Osteoblast (primary cell): ENCODE measurements at regions not wholly inside any gene's neighbourhood (a gene's known extent, or its start where the extent isn't known, plus 50 kb on each side); places are given as distances from the start of the nearest gene placed in this dataset.
"Not testable (repeated sequence)": the region's sequence is repeated elsewhere in the genome, so short reads cannot be mapped to it uniquely, and the experiment has no call there.

Experiments used
- DNase-seq: peaks from one replicate; pipeline ENCODE4 v3.0.0; 2011; ENCODE audit warnings: low spot score, mixed read lengths; ENCODE audit not compliant: insufficient read length; ENCODE audit errors: missing footprints
- H2AFZ ChIP-seq: 2 replicates; pipeline ENCODE4 v1.6.0; 2011; ENCODE audit warnings: mild to moderate bottlenecking, low read length
- H3K27ac ChIP-seq: 2 replicates; pipeline ENCODE4 v1.5.1; 2011; ENCODE audit warnings: mild to moderate bottlenecking, low read depth, low read length, moderate library complexity
- H3K27me3 ChIP-seq: 2 replicates; pipeline ENCODE4 v1.6.0; 2012; ENCODE audit warnings: mild to moderate bottlenecking, control low read depth, inconsistent platforms, low read length, moderate library complexity; ENCODE audit not compliant: insufficient read depth
- H3K36me3 ChIP-seq: 2 replicates; pipeline ENCODE4 v1.5.1; 2011; ENCODE audit warnings: mild to moderate bottlenecking, low read length, control low read depth, moderate library complexity; ENCODE audit not compliant: insufficient read depth
- H3K4me1 ChIP-seq: 2 replicates; pipeline ENCODE4 v1.5.1; 2011; ENCODE audit warnings: mild to moderate bottlenecking, low read length, control low read depth, moderate library complexity; ENCODE audit not compliant: insufficient read depth
- H3K4me2 ChIP-seq: 2 replicates; pipeline ENCODE4 v1.6.0; 2011; ENCODE audit warnings: mild to moderate bottlenecking, low read length; ENCODE audit not compliant: insufficient read depth
- H3K4me3 ChIP-seq: fragments of 200-600 bp; sonication (generic); 3 replicates; pipeline ENCODE4 v1.5.1; 2012; ENCODE audit warnings: mild to moderate bottlenecking, low read length, inconsistent platforms; ENCODE audit not compliant: insufficient read depth
- H3K79me2 ChIP-seq: 2 replicates; pipeline ENCODE4 v1.6.0; 2012; ENCODE audit warnings: mild to moderate bottlenecking, low read length, control low read depth, inconsistent platforms; ENCODE audit not compliant: insufficient read depth
- H3K9me3 ChIP-seq: 2 replicates; pipeline ENCODE4 v1.5.1; 2011; ENCODE audit warnings: low read depth, low read length, control low read depth
- H4K20me1 ChIP-seq: 2 replicates; pipeline ENCODE4 v1.6.0; 2012; ENCODE audit warnings: mild to moderate bottlenecking, low read length, control low read depth; ENCODE audit not compliant: insufficient read depth
- TF ChIP-seq, protein P1 (sequence below): IDR thresholded peaks from 2 replicates; pipeline ENCODE4 v1.5.1; 2011; ENCODE audit warnings: mild to moderate bottlenecking, low read depth, low read length, moderate library complexity; ENCODE audit errors: extremely low read depth

DNA sequence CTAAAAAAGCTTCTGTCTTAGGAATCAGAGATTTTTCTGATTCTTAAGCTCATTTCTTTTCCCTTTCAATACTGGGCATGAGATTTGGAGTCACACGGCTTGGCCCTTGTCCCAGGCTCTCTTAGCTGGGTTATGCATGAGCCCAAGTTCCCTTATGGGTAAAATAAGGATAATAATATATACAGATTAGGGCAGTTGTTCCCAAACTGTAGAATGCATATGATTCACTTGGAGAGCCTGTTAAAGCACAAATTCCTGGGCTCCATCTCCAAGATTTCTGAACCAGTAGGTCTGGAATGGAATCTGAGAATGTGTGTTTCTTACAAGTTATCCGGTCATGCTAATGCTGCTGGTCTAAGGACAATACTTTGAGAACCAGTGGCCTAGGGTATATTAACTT is 154.0 kb downstream of the REEP3 start:
- Histone ChIP-seq H3K4me1 (peaks cover 15% of the 10 kb centered on the region), H3K4me2 (no peak overlapping the region), H3K27me3 (no peaks in the 10 kb centered on the region), H3K4me3 (no peak overlapping the region), H3K27ac (no peak overlapping the region), H3K9me3 (no peaks in the 10 kb centered on the region), H4K20me1 (no peaks in the 10 kb centered on the region), H3K79me2 (no peaks in the 10 kb centered on the region), H3K36me3 (no peaks in the 10 kb centered on the region), H2AFZ (peak overlapping the region; percentile 38)
- peak; percentile 65 for DNase-seq
- TF ChIP-seq, protein P1, sequence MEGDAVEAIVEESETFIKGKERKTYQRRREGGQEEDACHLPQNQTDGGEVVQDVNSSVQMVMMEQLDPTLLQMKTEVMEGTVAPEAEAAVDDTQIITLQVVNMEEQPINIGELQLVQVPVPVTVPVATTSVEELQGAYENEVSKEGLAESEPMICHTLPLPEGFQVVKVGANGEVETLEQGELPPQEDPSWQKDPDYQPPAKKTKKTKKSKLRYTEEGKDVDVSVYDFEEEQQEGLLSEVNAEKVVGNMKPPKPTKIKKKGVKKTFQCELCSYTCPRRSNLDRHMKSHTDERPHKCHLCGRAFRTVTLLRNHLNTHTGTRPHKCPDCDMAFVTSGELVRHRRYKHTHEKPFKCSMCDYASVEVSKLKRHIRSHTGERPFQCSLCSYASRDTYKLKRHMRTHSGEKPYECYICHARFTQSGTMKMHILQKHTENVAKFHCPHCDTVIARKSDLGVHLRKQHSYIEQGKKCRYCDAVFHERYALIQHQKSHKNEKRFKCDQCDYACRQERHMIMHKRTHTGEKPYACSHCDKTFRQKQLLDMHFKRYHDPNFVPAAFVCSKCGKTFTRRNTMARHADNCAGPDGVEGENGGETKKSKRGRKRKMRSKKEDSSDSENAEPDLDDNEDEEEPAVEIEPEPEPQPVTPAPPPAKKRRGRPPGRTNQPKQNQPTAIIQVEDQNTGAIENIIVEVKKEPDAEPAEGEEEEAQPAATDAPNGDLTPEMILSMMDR, result no peak

DNA sequence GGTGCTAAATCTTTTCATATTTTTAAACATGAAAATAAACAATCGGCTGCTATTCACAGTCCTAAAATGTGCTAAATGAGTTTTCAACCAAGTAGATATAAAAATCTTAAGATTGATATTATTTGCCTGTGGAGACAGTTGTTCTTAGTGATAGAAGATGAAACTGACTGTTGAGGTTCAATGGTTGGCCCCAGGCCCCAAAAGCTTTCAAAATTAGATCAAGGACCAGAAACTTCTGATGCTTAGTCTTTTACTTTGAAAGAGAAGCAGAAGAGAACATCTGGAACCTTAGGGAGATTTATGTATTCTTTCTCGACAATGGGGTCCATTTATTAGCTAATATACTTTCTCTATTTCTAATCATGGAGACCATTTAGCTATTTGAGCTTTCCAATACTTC is 155.8 kb downstream of the REEP3 start:
- peaks cover 14% of the 10 kb centered on the region for H3K4me1 ChIP-seq
- H3K27ac ChIP-seq, result no peak overlapping the region
- H3K4me3 ChIP-seq, result no peak overlapping the region
- no peaks in the 10 kb centered on the region for H3K36me3 ChIP-seq
- DNase-seq, result no peak
- no peak overlapping the region for H3K4me2 ChIP-seq
- no peaks in the 10 kb centered on the region for H4K20me1 ChIP-seq
- no peak overlapping the region for H2AFZ ChIP-seq
- H3K9me3 ChIP-seq, result no peaks in the 10 kb centered on the region
- H3K27me3 ChIP-seq, result no peaks in the 10 kb centered on the region
- H3K79me2 ChIP-seq, result no peaks in the 10 kb centered on the region
- TF ChIP-seq, protein P1, result no peak

- not testable (repeated sequence) for H3K9me3 ChIP-seq, H3K4me2 ChIP-seq, H2AFZ ChIP-seq, H3K27ac ChIP-seq, H3K27me3 ChIP-seq, H3K36me3 ChIP-seq, H3K79me2 ChIP-seq, H4K20me1 ChIP-seq, DNase-seq, H3K4me3 ChIP-seq
- H3K4me1 ChIP-seq, result peaks cover 17% of the 10 kb centered on the region
Measured at GRCh38 chr10:63680545-63680944, 159.3 kb downstream of the REEP3 start.

- Histone ChIP-seq H4K20me1 (no peaks in the 10 kb centered on the region), H3K9me3 (no peaks in the 10 kb centered on the region), H3K36me3 (no peaks in the 10 kb centered on the region), H3K27ac (peak overlapping the region; percentile 68), H3K27me3 (no peaks in the 10 kb centered on the region), H3K4me2 (peak overlapping the region; percentile 58), H3K79me2 (no peaks in the 10 kb centered on the region), H3K4me1 (peaks cover 17% of the 10 kb centered on the region), H3K4me3 (peak overlapping the region; percentile 3), H2AFZ (no peak overlapping the region)
- DNase-seq, result no peak
- TF ChIP-seq, protein P1, result no peak
Measured at GRCh38 chr10:63681993-63682697, 160.9 kb downstream of the REEP3 start.

- not testable (repeated sequence) for H2AFZ ChIP-seq, H3K27me3 ChIP-seq, DNase-seq, H3K4me3 ChIP-seq, H4K20me1 ChIP-seq, H3K9me3 ChIP-seq, H3K36me3 ChIP-seq, H3K79me2 ChIP-seq
- H3K4me1 ChIP-seq, result peaks cover 17% of the 10 kb centered on the region
- peak overlapping the region; percentile 68 for H3K27ac ChIP-seq
- H3K4me2 ChIP-seq, result peak overlapping the region; percentile 58
Measured at GRCh38 chr10:63682698-63683052, 161.5 kb downstream of the REEP3 start.
